Cardiac septum (tissue), 1 donor: ENCODE measurements at regions not wholly inside any gene's neighbourhood (a gene's known extent, or its start where the extent isn't known, plus 50 kb on each side); places are given as distances from the start of the nearest gene placed in this dataset.

ENCODE experiments used
- DNase-seq: peaks from one replicate; pipeline ENCODE4 v3.0.0-alpha.2; 2020; ENCODE audit warnings: low spot score
- intact Hi-C: fragments of 100-400 bp; cut with DNase I; formaldehyde crosslinking; loops from one replicate; pipeline ENCODE4 v1.14.0; 2022
- donor health status: DM: no; HTN: no; CAD: no.

DNA sequence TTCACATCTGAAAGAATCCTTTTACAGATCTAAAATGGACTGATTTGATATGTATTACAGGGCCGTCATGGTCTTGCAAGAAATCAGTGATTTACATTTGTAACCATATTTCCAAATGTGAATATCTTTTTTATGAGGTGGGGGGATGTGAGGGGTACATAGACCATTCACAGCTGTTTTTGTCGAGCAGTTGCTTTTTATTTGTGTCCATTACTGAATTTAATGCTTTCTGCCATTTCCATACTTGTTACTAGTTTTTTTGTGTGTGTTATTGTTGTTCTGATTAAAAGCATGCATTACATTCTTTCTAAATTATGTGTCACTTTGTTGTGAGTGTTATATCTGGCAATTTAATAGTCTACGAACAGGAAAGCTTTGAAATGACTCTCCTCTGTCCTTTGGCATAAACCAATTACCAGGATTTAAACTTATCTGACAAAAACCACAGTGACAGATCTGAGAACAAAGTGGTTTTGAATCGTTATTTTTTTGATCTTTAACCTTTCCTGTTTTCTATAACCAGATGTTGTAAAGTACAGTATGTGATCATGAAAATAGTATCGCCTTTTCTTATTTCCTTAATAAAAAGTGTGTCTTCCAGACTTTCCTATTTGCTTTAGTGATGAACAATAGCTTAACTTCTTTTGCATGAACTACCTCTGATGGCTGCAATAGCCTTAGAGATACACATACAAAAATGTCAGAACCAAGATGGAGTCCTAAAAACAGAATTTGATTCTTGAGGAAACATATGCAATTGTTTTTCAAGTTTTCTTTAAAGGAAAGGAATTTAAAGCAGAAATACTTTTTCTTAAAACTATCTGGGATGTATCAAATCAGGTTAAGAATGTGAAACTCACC is 354.2 kb upstream of the ACVR2A start:
- no peak for DNase-seq
- intact Hi-C loops: no loop called here

DNA sequence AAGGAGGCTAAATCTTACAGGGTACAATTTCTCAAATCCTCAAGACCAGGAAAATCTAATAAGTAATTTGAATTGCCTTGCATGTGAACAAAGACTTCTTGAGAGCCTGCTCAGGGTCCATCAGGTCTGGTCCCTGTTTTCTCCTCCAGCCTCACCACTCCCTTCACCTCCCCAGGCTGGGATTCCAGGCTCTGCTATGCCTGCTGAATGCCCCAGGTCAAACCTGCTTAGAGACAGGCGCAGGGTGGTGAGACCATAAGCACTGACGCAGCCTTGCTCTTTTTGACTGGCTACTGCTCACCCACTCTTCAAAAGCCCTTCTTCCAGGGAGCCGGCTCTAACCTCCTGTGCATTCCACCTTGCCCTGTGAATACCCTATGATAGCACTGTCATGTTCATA is 356.4 kb upstream of the ACVR2A start:
- intact Hi-C loops: no loop called here
- DNase-seq: no peak

DNA sequence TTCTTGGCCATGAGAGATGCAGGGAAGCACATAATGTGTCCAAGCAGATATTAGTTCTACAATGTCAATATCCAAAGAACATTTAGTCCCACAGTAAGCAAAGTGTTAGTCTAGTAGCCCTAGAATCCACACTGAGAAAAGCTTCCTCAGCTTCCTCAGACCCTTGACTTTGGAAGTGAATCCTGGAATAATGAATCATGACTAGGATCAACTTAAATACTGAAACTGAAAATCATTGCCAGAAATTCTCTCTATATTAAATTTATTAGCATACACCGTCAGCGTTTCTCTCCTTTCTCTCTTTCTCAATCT is 356.9 kb upstream of the ACVR2A start:
- DNase-seq: no peak
- intact Hi-C loops: no loop called here

DNA sequence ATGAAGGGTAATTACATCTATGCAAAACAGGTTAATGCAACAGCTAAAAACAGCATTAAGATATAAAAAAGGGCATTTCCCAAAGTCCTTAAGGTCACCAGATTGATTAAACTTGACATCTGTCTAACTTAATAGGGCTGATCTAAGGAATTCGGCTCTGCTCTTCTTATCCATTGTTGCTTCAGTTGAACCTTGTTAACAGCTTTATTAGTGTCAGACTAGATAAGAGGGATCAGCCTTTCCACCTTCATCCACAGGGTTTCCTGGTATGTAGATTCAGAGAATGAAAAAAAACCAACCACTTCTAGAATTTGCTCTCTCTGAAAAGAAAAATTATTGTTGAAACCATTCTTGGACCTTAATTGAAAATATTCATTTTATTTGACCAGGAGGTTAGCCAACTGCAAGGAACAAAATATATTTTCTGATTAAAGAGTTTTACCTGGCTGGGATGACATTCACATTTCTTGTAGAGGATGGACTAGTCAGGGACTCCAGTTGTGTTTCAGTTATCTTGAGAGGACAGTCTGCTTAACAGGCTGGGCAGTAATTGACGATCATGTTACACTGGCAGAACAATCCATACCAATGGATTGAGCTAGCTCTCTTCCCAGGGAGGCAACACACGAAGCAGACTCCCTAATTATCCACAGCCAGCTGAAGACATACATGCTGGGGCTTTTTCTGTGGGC is 357.4 kb upstream of the ACVR2A start:
- no peak for DNase-seq
- intact Hi-C loops: no loop called here

DNA sequence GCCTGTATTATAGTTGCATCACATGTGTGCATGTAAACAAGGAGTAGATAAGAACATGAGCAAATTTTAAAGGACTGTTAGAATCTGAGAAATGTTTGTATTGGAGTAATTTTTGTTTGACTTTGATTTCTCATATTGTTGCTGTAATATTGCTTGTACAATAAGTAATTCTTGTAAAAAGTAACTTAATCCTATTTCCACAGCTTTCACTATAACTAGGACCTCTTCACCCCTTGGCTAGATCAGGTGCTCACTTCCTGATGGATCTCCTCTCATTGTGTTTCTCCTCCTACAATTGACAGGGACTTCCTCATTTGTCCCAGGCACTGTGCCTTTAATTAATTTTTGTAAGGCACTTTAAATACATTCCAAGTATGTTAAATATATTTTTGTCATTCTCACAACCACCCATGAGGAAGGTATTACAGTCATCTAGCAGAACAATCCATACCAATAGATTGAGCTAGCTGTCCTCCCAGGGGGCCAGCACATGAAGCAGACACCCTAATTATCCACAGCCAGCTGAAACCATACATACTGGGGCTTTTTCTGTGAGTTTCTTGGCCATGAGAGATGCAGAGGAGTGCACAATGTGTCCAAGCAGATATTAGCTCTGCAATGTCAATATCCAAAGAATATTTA is 359.5 kb upstream of the ACVR2A start:
- intact Hi-C loops: no loop called here
- DNase-seq: no peak

DNA sequence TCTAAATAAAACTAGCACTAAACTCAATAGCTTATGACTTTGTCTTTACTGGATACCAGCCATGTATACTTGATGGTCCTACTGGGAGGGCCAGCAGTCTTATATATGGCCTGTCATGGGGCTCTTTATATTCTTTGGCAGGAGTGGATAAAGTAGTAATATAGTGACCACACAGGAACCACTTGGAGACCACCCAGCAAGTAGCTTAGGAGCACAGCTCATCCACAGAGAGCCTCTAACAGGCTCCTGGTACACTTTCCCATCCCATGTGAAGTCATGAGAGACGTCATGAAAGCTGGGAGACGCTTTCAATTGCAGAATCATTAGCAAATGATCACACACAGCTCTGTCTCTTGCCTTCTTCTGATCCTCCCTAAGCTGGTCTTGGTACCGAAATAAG is 360.9 kb upstream of the ACVR2A start:
- no peak for DNase-seq
- intact Hi-C loops: no loop called here

DNA sequence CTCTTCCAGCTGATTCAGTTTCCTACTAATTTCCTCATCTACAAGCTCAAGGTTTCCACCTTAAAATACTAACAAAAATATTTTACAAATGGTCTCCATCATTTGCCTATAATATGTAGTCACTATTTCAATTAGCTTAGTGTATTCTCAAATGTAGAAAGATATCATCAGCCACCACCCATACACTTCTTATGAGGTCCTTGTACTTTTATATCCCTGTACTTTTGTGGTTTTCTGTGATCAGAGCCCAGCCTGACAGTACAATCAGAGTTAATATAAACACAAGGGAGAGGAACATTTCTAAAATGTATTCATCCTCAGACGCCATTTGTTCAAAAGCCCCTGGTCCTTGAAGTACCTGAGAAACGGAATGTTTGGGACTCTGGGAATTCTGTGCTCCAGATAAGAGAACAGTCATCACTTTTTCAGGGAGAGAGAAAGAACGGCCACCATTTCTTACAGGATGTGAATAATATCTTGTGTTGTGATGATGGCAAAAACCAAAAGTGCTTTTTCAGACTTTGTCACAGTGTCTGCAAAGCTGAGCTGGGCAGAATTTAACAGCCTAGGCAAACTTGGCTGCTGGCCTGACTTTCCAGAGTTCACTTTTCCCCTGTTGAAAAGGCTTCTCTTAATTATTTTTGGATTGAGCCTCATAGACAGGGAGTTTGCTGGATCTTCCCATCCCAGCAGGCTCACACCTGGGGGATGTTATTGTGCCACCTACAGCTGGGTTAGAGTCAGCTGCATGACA is 361.7 kb upstream of the ACVR2A start:
- DNase-seq: no peak
- intact Hi-C loops: no loop called here

DNA sequence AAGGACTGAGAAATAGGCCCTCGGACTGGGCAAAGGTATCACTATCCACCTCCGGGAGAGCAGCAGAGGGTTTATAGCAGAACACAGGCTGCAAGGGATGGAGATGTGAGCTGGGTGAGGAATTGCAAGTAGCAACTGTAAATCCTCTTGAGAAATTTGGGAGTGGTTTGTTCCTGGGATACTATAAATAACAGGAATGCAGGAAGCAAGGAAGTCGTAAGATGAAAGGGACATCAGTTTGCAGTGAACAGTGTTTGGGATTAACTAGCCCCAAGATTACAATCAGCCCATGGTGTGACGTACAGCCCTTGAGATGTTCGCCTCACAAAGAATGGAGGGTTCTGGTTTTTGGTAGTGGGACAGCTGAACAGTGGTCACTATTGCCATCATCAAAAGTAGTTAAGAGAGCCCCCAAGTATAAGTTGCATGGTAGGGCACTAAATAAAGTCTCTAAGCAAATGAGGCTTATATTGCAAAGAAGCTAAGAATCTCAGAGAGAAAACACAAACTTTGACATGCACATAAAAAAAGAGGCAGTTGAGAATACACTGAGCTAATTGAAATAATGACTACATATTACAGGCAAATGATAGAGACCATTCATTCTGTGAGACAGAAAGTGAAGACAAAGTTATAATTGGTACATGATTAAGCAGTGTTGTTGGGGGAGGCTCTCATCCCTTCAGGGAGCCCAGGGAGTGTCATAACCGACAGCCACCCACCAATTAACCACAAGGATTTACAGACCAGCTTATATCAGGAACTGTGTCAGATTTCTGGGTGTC is 362.5 kb upstream of the ACVR2A start:
- intact Hi-C loops: no loop called here
- DNase-seq: no peak

DNA sequence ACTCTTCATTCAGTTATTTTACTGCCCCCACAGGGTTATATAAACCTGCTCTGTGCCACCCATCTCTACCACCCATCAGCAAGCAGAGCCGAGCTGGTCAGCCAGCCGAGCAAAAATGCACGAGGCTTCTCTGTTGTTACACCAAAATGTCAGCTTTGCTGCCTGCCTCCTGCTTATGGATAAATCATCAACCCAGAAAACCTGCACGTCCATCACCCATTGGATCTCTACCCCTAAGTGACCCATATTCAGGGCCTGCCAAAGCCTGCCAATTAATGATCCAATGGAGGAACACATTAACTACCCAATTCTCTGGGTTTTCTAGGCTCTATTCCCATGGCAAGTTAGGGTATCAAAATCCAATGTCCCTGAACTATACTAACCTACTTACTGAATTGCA is 365.5 kb upstream of the ACVR2A start:
- no peak for DNase-seq
- intact Hi-C loops: no loop called here

DNA sequence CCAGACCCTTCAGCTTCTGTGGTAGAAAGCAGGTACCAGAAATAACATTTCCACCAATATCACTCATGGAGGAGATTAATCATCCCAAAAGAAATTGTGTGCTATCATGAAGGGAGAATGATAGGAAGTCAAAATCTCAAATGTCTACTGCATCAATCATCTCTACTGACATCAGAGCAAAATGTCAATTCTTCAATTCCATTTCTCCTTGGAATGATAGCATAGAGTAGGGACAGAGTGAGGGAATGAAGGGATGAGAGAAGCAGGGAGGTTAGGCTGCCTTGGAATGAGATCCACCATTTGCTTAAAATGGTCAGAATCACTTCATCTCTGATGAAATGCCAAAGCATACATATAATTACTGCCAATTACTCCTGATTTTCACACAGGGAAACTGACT is 371.8 kb upstream of the ACVR2A start:
- no peak for DNase-seq
- intact Hi-C loops: no loop called here

DNA sequence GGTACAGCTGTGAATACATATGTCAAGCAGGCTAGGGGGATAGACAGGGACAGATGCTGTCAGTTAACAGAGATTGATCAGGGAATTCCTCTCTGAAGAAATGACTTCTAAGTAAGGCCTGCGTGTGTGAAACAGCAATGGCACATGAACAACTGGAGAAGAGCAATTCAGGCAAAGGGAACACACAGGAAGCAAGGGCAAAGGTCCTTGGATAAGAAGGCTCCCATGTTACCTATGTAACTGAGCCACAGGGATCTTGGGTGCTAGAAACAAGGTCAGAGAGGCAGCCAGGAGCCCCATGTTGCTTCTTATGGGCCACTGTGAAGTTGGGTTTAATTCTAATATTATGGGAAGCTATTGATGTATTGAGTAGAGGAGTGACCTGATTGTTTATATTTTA is 373.7 kb upstream of the ACVR2A start:
- intact Hi-C loops: no loop called here
- DNase-seq: no peak

DNA sequence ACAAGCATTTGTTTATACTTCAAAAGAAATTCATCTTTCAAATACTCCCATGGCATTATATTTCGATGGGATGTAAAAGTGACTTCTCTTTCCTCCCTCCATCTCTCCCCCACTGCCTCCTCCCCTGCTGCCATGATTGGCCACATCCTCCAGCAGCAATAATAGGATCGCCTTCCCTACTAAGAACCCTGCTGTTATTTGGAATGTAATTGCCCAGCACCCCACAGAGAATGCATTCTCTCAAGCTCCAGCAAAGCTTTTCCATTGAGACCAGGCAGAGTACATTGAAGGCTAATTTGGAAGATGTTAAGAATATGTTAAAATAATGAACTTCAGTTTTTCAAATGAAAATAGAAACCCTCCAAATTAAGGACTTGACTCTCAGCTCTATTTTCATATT is 375.4 kb upstream of the ACVR2A start:
- intact Hi-C loops: no loop called here
- DNase-seq: no peak

DNA sequence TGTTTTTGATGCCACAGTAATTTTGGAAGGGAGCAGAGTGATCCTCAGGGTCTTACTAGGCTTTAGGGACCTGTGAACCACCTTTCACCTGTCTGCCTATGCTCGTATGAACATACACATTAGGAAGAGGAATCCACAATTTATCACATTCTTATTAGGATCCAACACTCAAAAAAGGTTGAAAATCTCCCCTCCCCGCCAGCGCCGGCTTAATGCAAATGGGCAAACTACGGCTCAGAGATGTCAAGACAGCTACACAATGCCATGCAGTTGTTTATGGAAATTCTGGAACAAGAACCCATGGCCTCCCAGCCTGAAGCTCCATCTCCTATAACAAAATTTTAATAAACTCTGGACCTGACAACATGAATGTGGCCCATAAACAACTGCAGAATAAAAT is 375.9 kb upstream of the ACVR2A start:
- no peak for DNase-seq
- intact Hi-C loops: no loop called here

DNA sequence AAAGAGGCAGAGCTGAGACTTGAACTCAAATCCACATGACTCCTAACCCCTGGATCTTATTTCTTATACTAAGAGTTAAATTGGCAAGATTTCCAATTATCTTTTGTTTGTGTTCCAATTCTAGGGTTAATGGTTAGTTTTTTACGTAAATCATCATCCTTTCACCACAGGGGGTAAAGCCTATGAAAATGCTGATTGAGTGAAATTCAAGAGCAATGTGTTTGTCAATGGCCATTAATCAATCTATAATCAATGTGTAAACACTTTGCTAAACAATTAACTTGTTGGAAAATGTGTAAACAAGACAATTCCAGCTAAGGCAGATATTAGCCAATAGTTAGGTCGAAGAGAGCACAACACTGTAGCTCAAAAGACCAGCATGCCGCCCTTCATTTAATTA is 376.5 kb upstream of the ACVR2A start:
- DNase-seq: no peak
- intact Hi-C loops: no loop called here

DNA sequence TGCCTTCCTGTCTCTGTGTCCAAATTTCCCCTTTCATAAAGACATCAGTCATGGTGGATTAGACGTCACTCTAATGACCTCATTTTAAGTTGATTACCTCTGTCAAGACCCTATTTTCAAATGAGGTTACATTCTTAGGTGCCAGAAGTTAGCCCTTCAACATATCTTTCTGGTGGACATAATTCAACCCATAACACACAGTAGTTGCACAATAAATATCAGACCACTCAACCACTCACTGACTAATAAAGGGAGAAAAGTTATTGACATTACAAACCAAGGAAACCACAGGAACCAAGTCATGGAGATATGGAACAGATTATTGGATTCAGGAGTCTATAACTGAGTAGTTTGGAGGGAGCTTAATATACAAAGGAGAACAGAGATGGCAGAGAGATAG is 377.4 kb upstream of the ACVR2A start:
- intact Hi-C loops: no loop called here
- DNase-seq: no peak

DNA sequence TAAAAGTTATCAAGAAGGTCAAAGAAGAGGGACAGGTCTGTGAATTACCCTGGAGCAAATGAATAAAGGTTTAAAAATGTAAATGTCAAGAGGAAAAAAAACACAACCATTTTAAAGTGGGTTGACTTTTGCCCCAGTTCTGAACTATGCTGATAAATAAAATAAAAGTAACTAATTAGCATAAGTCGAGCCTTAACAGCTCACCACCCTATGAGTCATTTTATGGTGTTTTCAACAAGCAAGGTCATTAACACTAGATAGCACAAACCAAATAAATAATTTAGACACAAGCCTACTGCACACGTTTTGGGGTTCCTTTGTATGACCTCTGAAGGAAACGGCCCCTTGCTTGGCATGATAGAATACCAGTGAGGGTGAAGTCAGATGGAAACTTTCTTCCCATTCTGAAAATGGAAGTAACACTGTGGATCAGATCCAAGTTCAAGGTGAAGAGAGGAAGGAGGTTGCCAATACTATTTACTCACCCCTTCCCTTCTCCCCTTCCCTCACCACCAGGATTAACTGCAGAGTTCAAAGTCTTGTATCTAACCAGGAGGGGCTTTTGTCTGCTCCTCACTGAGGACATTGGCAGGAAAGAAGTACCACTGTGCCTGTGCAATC is 380.0 kb upstream of the ACVR2A start:
- no peak for DNase-seq
- intact Hi-C loops: no loop called here

DNA sequence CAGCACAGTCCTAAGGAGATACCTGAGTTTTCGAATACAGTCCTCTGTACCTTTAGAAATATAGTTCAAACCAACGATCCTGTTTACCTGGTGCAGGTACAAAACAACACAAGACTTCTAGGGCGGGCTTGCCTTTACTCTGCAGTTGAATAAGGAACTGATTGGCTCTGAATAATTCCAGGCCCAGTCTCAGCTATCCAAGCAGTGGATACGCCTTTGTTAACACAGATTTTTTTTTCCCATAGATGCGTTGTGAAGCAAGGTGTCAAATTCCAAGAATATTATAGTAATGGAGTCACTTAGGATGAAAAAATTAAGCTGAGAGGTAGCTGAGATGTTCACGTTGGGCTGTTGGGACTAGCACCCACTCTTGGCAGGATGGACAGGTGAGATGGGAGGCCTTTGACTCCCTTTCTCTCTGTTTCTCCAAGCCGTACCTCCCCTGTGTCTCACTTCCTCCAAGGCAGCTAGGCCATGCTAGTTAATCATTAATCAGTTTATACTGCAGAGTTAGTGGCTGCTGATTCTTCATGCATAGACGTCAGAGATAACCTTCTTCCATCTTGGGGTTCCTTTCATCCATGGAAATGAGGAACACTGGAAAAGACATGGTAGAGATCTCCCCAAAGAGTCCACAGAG is 380.8 kb upstream of the ACVR2A start:
- intact Hi-C loops: no loop called here
- DNase-seq: no peak

DNA sequence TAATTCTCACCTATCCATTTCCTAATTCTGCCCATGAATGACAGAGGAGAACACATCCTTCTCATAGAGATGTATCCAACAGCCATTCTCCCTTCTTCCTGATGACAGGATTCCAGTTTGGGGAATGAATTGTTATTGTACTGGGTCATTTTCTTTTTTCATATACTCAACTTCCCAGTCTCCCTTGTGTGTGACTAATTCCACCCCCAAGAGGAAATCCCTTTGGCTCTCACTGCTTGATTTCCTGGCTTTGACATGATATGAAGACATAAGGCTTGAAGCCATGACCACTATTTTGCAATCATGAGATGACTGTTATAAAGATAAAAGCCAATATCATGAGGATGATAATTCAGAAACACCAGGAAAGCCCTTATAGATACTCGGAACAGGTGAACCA is 384.7 kb upstream of the ACVR2A start:
- intact Hi-C loops: no loop called here
- no peak for DNase-seq

DNA sequence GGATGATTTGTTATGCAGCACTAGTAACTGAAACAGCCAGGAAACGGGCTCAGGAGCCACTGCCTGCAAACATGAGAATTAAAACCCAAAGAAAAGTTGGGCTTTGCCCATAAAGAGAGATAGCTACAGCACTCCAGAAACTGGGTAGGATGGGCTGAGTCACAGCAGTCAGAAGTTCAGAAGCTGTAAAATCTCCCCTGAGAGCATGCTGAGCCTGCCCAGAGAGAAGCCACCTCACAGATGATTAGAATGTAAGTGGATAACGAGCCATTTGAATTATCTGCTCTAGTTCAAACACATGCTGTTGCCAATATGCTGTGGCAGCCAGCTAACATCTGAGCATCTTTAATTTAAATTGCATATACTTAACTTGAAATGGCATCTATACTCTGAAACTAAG is 388.1 kb upstream of the ACVR2A start:
- intact Hi-C loops: no loop called here
- no peak for DNase-seq
